Adrenal gland (tissue), 9 donors: ENCODE measurements at regions not wholly inside any gene's neighbourhood (a gene's known extent, or its start where the extent isn't known, plus 50 kb on each side); places are given as distances from the start of the nearest gene placed in this dataset.

ENCODE experiments used
- DNase-seq, 7 donors: peaks; one replicate each; pipeline ENCODE4 v3.0.0-alpha.2; 2019 to 2020
- H3K27ac ChIP-seq, 5 donors: fragments of 200-600 bp; sonication (generic) in 4 of 5; 1 replicate in 3 of 5; 2 replicates in 2 of 5; pipeline versions ENCODE4 v1.5.1 to v1.8.0; 2016 to 2020; ENCODE audit warnings: mild to moderate bottlenecking in 1 of 5
- H3K27me3 ChIP-seq: fragments of 200-600 bp; 2 replicates; pipeline ENCODE4 v1.8.0; 2021
- H3K36me3 ChIP-seq, 2 donors: fragments of 200-600 bp; replicated peaks in 1 of 2; 1 replicate in 1 of 2; 2 replicates in 1 of 2; pipeline versions ENCODE4 v1.5.1 to v1.8.0; 2018 to 2022
- H3K4me1 ChIP-seq, 2 donors: fragments of 200-600 bp; replicated peaks in 1 of 2; 1 replicate in 1 of 2; 2 replicates in 1 of 2; pipeline versions ENCODE4 v1.5.1 to v1.8.0; 2018 to 2021
- H3K4me3 ChIP-seq, 4 donors: fragments of 200-600 bp; sonication (generic) in 3 of 4; one replicate each; pipeline ENCODE4 v1.5.1; 2016 to 2018
- H3K9me3 ChIP-seq, 3 donors: fragments of 200-600 bp; sonication (generic) in 1 of 3; replicated peaks in 1 of 3; 1 replicate in 2 of 3; 2 replicates in 1 of 3; pipeline versions ENCODE4 v1.5.1 to v1.8.0; 2016 to 2021
- POLR2A ChIP-seq, 2 donors: fragments of 450-650 bp; IDR thresholded peaks; one replicate each; pipeline ENCODE4 v1.6.1; 2017; ENCODE audit warnings: antibody characterized with exemption in 2 of 2, mild to moderate bottlenecking in 2 of 2, moderate library complexity in 1 of 2
- WGBS, 4 donors: extraction: QIAGEN DNeasy Blood & Tissue Kit in 2 of 4; methylation state at CpG; one replicate each; pipeline versions ENCODE4 v1.1.5 to v1.1.7; 2013 to 2017; 5-methylcytosine and 5-hydroxymethylcytosine counted together
- intact Hi-C, 2 donors: fragments of 100-400 bp; cut with DNase I; formaldehyde crosslinking; loops; one replicate each; pipeline versions ENCODE4 v1.14.1 to v1.15.0; 2022 to 2023
- TF ChIP-seq, protein P1 (sequence below), 6 experiments: fragments of 450-650 bp in 4 of 6; fragments of 200-600 bp in 2 of 6; sonication (generic) in 1 of 6; IDR thresholded peaks; 1 replicate in 5 of 6; 2 replicates in 1 of 6; pipeline versions ENCODE4 v1.5.1 to v1.8.0; 2016 to 2021; ENCODE audit warnings: antibody characterized with exemption in 6 of 6, mild to moderate bottlenecking in 2 of 6, moderate library complexity in 1 of 6
- donor health status: healthy with polysubstance abuse.
- donor health status: Bipolar disorder and iron deficiency.
- donor health status: DM: yes; HTN: yes; CAD: no.
- donor health status: DM: no; HTN: no; CAD: no.
- donor health status: DM: no; HTN: no; CAD: no.

GRCh38 chr2:215638687-215639086 lies 202.8 kb upstream of the FN1 start:
- Histone ChIP-seq H3K27me3 (no peaks in the 10 kb centered on the region), H3K27ac (no peak overlapping the region), H3K4me3 (no peak overlapping the region), H3K4me1 (peaks cover 0 to 4% of the 10 kb centered on the region in 2 donors), H3K36me3 (no peaks in the 10 kb centered on the region), H3K9me3 (peaks cover 0 to 4% (median 0%) of the 10 kb centered on the region in 3 donors)
- TF ChIP-seq, protein P1, sequence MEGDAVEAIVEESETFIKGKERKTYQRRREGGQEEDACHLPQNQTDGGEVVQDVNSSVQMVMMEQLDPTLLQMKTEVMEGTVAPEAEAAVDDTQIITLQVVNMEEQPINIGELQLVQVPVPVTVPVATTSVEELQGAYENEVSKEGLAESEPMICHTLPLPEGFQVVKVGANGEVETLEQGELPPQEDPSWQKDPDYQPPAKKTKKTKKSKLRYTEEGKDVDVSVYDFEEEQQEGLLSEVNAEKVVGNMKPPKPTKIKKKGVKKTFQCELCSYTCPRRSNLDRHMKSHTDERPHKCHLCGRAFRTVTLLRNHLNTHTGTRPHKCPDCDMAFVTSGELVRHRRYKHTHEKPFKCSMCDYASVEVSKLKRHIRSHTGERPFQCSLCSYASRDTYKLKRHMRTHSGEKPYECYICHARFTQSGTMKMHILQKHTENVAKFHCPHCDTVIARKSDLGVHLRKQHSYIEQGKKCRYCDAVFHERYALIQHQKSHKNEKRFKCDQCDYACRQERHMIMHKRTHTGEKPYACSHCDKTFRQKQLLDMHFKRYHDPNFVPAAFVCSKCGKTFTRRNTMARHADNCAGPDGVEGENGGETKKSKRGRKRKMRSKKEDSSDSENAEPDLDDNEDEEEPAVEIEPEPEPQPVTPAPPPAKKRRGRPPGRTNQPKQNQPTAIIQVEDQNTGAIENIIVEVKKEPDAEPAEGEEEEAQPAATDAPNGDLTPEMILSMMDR (IDR thresholded peaks at IDR 0.05), result no peak
- TF ChIP-seq POLR2A (IDR thresholded peaks at IDR 0.05), result no peak
- intact Hi-C loops, result no loop called here
- no peak for DNase-seq

DNA sequence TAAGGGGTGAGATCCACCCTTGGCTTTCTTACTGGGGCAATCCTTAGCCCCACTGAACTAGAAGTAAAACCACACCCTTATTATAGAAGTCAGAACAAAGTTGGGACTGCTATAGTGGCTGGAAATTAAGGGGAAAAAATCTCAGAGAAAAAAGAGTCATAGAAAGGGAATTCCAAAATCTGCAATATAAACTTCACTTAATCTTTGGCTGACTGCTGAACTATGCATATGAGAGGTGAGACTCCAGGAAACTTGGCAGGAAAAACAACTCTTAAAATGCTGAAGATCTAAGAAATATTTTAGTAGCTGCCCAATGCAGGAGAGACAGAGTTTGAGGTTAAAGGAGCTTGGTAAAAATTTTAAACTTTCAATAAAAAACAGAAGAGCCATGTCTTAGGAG lies 201.8 kb upstream of the FN1 start:
- DNase-seq, result no peak
- TF ChIP-seq, protein P1 (IDR thresholded peaks at IDR 0.05), result no peak
- TF ChIP-seq POLR2A (IDR thresholded peaks at IDR 0.05), result no peak
- Histone ChIP-seq H3K27me3 (no peaks in the 10 kb centered on the region), H3K36me3 (no peaks in the 10 kb centered on the region), H3K9me3 (peaks cover 0 to 5% (median 0%) of the 10 kb centered on the region in 3 donors), H3K27ac (no peak overlapping the region), H3K4me1 (peaks cover 0 to 4% of the 10 kb centered on the region in 2 donors), H3K4me3 (no peak overlapping the region)
- intact Hi-C loops, result no loop called here

DNA sequence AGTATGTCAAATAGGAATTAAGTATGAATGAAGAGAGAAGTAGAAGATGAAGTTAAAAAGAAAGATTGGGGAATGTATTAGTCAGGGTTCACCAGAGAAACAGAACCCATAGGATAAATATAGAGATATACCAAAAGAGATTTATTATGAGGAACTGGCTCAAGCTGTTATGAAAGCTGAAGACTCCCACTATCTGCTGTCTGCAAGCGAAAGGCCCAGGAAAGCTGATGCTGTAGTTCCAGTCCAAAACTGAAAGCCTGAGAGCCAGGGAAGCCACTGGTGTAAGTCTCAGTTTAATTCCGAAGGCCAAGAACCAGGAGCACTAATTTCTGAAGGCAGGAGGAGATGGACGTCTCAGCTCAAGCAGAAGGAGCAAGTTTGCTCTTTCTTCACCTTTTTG lies 200.9 kb upstream of the FN1 start:
- Histone ChIP-seq H3K4me3 (no peak overlapping the region), H3K9me3 (peaks cover 0 to 5% (median 0%) of the 10 kb centered on the region in 3 donors), H3K27ac (no peak overlapping the region), H3K27me3 (no peaks in the 10 kb centered on the region), H3K36me3 (no peaks in the 10 kb centered on the region), H3K4me1 (peaks cover 0 to 4% of the 10 kb centered on the region in 2 donors)
- intact Hi-C loops, result no loop called here
- WGBS, 4 donors, result 67 to 94% (median 88%) methylated on average over 3 of the region's 3 CpGs
- TF ChIP-seq, protein P1 (IDR thresholded peaks at IDR 0.05), result no peak
- TF ChIP-seq POLR2A (IDR thresholded peaks at IDR 0.05), result no peak
- no peak for DNase-seq

DNA sequence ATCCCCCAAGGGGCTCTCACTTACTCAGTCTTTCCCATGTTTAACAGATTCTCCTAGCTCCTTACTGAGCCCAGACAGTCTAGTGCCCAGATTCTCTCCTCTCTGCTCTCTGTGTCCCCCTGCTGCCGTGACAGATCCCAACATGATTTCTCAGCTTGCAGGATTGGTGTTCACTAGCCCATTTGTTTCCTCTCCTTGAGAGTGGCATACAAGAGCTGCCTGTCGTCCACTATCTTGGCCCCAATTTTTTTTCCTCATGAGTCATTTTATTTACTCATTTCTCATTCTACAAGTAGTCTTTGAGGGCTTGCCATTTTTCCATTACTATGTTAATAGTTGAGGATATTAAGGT lies 199.9 kb upstream of the FN1 start:
- intact Hi-C loops, result no loop called here
- WGBS, 4 donors, result 33 to 41% (median 36%) methylated on average over 2 of the region's 2 CpGs
- no peaks in the 10 kb centered on the region for H3K36me3 ChIP-seq

More for the DNA sequence above, 199.9 kb upstream of the FN1 start:
- H3K9me3 ChIP-seq, result peaks cover 0 to 5% (median 0%) of the 10 kb centered on the region in 3 donors
- H3K4me1 ChIP-seq, result peaks cover 0 to 4% of the 10 kb centered on the region in 2 donors
- no peak overlapping the region for H3K27ac ChIP-seq
- H3K27me3 ChIP-seq, result no peaks in the 10 kb centered on the region
- TF ChIP-seq, protein P1 (IDR thresholded peaks at IDR 0.05), result peak in 5 of 6 experiments; percentile 9 to 31 (median 30)
- TF ChIP-seq POLR2A (IDR thresholded peaks at IDR 0.05), result no peak
- H3K4me3 ChIP-seq, result no peak overlapping the region
- DNase-seq, result peak in 4 of 7 donors; percentile 28 to 58 (median 38)
